GM21825 (cell line): ENCODE measurements at regions not wholly inside any gene's neighbourhood (a gene's known extent, or its start where the extent isn't known, plus 50 kb on each side); places are given as distances from the start of the nearest gene placed in this dataset.

Experiments
- ATAC-seq: cut with Tn5 transposase; IDR thresholded peaks from one replicate; pipeline ENCODE4 v1.9.1; 2021; ENCODE audit warnings: mild to moderate bottlenecking, moderate library complexity; ENCODE audit not compliant: unreplicated experiment

DNA sequence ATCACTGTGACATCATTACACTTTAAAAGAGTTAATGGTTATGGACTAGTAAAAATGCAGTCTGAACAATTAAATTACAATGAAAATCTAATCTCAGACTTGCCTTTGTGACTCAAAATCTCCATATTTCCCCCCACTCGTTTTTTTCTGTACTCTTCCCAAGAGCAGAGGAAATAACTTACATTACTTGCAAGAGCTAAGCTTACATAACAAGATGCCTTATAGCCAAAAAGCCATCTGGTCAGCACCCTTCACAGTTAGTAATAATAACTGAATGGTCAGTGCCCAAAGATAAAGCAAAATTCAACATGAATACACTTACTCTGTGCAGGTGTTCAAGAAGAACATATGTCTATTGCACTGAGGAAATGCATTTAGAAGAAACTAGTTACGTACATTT lies 1381.5 kb upstream of the CELF2 start:
- no peak for ATAC-seq

DNA sequence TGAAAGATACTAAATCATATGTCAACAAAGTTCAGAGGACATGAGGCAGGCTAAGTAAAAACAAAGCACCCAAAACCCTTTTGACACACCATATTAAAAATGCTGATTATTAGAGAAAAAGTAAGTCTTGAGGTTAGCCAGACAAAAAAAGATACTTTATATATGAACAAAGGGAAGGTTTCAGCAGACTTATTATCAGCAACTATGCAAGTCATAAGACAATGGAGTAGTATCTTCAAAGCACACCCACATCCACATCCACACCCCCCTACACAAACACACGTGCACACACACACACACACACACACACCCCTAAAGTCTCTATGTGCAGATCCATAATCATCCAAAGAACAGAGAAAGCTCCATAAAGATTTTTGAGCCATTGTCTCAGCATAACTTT lies 1373.9 kb upstream of the CELF2 start:
- ATAC-seq, result no peak

DNA sequence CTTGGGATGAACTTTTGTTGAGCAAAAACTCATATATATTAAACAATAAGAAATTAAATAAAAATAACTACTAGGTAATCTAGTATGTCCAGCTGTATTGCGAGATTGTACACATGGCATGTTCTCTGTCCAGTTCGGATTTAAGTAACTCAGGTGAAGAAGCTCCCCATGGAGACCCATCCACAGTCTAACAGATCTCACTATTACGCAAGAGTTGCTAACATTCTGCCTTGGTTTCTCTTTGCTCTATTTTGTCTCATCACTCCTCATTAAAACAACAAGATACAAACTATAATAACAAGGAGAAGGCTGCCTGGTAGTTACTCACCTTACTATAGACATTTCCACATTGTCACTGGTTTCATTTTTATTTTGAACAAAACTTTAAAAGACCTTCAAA lies 1372.3 kb upstream of the CELF2 start:
- ATAC-seq, result no peak

DNA sequence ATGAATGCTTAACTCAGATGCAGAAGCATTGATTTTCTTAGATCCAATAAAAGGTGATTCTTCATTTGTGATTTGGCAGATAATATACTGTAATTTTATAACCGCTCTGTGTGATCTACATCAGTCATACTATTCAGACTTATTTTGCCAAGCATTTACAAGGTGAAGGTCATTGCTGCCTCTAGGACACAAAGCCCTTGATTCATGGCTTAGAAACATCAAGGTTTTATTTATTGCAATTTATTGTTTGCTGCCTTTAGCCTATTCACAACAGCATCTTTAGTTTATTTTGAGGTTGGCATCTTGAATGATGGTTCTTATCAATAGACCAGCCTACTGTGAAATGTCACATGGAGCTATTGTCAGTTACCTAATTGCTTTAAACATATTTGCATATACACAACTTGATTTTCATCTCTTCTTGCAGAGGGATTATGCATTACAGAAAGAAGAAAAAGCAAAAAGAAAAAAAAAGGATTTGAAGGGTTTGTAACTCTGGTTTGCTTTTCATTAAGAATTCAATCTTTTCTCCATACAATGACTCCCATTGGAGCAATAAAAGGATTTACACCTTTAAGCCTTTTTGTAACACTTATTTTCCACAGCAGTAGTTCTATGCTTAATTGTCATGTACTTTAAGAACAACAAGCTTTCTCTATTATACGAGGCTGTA lies 1371.6 kb upstream of the CELF2 start:
- ATAC-seq, result no peak

DNA sequence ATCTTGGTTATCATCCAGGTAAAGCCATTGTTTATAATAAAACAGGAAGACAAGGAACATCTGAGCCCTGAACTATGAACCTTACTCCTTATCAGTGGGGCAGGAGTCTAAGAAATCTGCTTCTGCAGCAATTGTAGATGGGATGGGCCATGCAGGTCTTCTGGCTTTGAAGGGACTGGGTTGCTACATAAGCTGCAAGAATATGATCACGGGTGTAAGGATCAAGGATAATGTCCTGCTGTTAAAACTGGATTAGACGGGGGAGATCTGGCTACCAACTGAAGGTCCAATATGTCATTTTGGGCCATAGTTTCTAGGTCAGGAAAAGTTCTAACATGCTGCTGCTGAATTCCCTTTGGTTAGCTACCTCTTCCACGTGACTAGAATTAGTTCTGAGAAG lies 1363.4 kb upstream of the CELF2 start:
- no peak for ATAC-seq

DNA sequence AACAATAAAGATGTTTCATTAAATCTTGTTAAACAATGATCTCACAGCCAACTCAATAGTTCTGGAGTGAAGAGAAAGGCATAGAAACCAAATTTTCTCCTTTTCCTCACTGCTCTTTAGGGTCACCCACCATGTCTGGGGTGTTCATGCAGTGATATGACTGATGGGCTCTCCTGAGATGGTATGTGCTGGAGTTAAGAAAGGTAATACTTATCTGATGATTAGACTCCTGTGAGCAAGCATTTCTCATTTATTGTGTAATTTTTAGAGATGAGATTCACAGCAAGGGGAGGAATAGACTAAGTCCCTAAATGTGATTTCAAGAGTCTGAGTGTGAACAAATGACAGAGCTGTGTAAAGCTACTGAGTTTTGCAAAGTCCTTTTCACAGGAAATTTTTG lies 1361.3 kb upstream of the CELF2 start:
- no peak for ATAC-seq

DNA sequence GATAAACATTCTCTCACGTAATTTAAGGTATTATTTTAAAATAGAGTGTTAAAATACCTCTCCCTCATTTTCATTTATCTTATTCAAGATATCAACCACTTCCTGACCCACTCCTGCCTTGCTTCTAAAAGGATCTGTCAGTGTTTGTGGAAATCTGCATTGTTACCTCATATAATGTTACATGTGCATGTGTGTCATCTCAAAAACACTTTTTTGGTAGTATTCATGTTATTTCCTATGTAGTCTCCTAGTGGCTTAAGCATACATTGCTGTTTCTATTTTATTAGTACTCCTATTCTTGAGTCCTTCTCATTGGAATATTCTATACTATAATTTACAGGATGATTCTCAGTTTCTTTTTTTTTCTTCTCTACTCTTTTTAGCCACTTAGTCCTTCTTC lies 1360.7 kb upstream of the CELF2 start:
- no peak for ATAC-seq

DNA sequence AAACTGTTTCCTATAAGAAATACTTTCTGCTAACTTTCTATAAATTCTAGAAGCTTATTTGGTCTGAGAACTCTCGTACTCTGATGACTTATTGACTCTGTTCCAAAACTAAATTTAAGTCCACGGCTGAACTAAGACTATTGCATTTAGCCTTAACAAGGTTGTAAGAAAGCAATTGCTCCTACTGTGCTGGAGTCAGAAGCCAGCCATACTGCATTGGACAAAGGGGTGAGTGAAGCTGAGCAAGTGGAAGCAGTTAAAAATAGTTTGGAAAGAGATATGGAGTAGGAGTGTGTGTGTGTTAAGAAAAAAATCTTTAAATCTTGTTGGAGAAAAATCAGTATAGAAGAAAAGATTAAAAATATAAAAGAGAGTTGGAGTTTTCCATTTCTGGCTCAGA lies 1360.1 kb upstream of the CELF2 start:
- ATAC-seq, result no peak

DNA sequence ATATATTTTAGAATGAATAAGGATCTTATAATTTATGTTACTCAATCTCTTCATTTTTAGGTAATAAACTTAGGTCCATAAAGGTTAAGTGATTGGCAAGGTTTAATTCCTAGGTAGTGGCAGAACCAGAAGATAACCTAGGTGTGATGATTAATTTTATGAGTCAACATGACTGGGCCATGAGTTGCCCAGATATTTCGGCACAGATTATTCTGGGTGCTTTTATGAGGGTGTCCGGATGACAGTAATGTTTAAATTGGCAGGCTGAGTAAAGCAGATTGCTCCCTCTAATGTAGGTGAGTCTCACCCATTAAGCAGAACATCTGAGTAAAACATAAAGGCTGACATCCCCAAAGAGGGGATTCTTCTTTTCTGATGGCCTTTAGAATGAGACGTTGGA lies 1349.3 kb upstream of the CELF2 start:
- no peak for ATAC-seq

DNA sequence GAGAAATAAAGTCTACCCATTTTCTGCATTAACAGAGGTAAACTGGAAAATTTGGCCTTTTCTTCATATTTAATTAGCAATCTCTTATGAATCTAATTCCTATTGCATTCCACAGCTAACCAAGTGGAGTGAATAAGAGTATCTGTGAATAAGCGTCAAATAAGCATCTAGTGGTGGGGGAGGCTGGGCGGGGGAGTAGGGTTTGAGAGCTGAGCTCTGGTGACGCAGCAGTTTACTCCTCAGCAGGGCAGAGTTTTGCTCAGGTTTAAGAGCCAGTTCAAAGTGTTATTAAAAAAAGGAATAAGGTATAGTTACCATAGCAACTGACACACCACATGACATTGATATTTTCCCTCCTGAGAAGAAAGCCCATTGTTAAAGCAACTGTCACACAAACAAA lies 1346.8 kb upstream of the CELF2 start:
- no peak for ATAC-seq

DNA sequence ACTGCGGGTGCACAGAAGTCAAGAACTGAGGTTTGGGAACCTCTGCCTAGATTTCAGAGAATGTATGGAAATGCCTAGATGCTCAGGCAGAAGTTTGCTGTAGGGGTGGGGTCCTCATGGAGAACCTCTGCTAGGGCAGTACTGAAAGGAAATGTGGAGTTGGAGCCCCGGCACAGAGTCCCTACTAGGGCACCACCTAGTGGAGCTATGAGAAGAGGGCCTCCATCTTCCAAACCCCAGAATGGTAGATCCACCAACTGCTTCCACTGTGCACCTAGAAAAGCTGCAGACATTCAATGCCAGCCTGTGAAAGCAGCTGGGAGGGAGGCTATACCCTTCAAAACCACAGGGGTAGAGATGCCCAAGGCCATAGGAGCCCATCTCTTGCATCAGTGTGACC lies 1336.0 kb upstream of the CELF2 start:
- no peak for ATAC-seq

DNA sequence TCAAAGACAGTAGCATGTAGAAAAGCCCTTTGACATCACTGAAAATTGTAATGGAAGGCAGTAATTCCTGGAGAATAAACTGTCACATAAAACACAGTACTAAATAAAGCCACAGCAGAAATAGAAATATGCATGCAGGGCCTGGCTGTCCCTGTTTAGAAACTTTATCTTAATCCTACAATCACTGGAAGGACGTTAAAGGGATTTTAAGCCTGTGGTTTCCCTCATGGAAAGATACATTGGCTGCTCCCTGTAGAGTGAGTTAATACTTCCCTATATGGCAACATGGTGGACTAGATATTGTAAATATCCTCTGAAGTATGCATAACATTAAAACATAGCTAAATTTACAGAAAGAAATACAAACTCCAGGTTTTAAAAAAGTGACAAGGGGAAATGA lies 1334.9 kb upstream of the CELF2 start:
- ATAC-seq, result no peak

DNA sequence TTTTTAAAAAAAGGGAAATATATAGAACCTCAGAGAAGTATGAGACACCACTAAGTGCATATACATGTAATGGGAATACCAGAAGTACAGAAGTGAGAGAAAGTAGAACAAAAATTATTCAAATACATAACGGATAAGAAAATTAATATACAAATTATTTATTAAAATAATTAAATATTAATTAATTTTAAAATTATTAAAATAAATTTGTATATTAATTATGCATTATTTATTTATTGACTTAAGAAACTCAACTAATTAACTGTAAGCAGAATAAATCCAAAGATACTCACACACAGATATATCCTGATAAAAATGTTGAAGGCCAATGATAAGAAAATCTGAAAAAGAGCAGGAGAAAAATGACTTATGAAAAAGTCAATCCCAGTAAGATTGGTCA lies 1333.5 kb upstream of the CELF2 start:
- ATAC-seq, result no peak

DNA sequence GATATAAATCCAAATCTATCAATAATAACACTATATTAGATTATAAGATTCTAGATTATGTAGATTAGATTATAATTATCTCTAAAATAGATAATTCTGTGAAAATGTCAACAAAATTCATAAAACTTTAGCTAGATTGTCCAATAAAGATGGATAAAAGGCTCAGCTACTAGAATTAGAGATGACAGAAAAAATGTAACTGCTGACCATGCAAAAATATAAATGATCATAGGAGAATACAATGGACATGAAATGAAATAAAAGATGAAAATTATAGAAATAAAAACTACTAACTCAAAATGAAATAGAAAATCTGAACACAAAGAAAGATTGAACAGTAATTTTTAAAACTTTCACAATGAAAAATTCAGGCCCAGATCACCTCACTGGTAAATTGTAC lies 1332.1 kb upstream of the CELF2 start:
- ATAC-seq, result no peak

DNA sequence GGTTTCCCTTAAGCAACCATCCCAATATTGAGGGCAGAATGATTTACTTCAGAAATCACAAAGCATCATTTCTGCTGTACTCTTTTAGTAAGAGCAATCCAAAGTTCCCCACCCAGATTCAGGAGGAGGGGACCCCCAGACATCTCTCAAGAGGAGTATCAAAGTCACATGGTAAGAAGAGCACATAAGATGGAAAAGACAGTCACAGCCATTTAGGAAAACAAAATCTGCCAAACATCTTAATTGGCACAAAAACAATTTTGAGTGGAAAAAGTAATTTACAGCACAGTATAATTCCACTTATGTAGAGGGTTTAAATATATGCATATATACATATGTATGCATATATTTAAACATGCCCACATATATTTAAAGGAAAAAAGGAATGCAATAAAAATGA lies 1329.0 kb upstream of the CELF2 start:
- no peak for ATAC-seq

DNA sequence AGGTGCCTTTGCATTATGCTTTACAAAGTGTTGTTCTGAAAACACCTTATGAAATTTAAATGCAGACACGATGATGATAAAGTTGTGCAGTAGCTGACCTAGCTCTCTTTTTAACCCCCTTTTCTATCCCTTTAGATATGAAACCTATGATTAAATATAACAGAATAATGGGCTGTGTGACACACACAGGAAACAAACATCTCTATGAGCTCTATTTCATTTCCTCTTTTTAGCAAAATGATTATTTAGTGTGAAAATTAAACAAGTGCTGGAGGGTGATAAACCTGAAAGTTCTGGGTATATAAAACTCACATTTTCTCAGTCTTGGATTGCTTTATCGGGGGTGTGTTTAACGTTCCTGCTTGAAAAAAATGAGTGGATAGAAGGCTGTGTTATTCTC lies 1310.5 kb upstream of the CELF2 start:
- ATAC-seq, result no peak

DNA sequence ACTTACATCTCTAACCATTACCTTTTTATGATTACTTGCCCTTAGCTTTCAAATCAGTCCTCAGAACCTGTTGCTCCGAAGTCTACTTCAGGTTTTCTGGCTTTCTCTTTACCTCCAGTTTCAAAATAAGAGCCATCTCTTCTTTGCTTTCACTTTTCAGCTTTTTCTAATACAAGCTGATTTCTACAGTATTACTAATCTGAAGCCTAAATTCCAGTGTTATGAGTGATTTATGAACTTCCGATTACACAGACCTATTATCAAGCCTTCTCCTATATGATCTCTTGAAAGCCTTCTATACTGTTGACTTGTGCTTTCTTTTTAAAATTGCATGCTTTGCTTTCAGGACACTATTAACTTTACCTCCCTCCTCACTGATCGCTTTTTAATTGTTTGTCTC lies 1307.8 kb upstream of the CELF2 start:
- ATAC-seq, result no peak

DNA sequence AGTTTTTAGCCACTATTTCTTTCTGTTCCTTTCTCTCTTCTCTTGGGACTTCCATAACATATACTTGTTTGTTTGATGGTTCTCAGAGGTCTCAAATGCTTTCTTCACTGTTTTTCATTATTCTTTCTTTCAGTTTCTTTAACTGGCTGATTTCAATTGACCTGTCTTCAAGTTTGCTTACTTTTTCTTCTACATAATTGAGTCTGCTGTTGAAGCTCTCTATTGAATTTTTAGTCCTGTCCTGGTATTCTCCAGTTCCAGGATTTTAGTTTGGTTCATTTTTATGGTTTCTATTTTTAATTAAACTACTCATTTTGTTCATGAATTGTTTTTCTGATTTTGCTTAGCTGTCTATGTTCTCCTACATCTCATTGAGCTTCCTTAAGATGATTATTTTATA lies 1305.3 kb upstream of the CELF2 start:
- no peak for ATAC-seq

DNA sequence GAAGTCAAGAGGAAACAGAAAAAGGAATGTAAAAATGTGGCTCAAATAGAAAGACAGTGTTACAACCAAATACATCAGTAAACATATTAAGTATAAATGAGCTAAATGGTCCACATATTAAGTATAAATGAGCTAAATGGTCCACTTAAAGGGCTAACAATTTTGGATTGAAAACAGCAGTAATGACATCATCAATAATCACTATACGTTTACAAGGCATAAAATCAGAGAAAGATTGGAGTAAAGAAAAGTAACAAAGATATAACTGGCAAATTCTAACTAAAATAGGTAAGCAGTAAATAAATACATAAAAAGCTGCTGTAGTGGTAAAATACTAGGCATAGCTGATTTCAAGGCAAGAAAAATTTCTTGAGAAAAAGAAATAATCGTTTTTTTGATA lies 1298.4 kb upstream of the CELF2 start:
- ATAC-seq, result no peak

DNA sequence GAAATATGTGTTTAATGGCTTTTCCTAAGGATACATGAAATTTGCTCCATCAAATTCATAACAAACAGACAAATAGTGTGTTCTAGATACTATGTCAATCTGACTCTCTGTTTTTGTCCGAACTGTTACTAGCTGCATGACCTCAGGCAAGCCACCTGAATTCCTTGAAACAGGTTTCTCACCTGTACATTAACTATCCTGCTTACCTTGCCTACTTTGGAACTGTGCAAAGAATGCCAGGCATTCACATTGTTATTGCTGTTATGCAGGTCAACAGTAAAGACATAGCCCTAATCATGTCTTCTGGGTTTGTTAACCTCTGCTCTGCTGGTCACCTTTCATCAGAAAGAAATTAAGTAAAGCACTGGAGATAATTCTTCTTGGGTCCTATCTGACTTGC lies 1283.9 kb upstream of the CELF2 start:
- ATAC-seq, result no peak

DNA sequence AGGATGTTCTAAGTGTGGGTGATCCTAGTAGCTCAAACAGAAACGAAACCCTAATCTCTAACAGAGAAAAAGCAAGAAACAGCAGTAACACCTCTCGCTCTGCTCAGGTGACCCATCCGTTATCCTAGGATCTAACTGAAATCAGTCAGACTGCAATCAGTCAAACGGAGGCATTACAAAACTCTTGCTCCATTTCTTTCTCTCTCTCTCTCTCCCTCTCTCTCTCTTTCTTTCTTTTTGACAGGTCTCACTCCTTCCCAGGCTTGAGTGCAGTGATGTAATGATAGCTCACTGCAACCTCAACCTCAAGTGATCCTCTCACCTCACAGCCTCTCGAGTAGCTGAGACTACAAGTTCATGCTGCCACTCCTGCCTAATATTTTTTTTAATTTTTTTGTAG lies 1283.5 kb upstream of the CELF2 start:
- no peak for ATAC-seq

DNA sequence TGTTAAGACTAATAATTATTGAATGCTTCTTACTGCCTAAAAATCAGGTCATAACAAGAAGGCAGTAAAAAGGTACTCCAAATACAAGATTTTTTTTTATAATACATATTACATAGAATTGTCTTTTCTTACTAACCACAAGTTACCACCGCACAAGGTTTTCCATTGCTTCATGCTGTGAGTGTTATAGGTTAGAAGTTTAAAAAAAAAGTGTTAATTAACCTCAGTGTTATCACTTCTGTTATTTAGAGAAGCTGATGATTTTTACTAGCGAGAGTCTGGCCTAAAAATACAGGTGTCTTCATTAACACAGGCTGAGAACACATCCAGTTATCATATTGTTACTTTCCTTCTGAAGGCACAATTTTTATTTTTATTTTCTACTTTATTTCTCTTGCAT lies 1281.9 kb upstream of the CELF2 start:
- ATAC-seq, result no peak

DNA sequence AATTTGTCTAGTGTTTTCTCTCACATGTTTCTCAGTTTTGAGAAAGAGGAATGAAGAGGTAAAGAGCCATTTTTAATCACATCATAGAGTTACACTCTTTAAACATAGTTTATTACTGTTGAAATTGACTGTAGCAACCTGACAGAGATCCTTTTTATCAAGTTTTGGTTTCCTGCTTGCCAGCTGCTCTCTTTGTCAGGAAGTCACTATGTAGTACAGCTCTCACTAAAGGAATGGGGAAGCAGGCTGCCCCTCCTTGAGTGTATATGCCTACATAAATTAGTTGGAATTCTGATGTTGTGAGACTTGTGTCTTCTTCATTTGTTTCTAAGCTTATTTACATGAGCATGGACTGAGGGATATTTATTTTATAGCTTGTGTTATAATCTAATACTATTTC lies 1274.0 kb upstream of the CELF2 start:
- no peak for ATAC-seq

DNA sequence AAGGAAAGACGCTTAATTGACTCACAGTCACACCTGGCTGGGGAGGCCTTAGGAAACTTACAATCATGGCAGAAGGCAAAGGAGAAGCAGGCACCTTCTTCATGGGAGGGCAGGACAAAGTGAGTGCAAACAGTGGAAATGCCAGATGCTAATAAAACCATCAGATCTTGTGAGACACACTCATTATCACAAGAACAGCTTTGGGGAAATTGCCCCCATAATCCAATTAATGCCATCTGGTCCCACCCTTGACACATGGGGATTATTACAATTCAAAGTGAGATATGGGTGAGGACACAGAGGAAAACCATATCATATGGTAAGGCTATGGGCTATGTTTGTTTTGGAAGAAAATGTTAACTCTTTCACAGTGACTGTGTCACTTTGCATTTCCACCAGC lies 1272.5 kb upstream of the CELF2 start:
- no peak for ATAC-seq
